NCI-H2107 (cell line): ENCODE measurements at regions not wholly inside any gene's neighbourhood (a gene's known extent, or its start where the extent isn't known, plus 50 kb on each side); places are given as distances from the start of the nearest gene placed in this dataset.
"Not testable (repeated sequence)": the region's sequence is repeated elsewhere in the genome, so short reads cannot be mapped to it uniquely, and the experiment has no call there.

Experiments used
- DNase-seq: peaks from one replicate; lab custom pipeline; 2025; lab: John Stamatoyannopoulos, UW

GRCh38 chr4:124104628-124105027, 607.9 kb downstream of the ANKRD50 start:
- no peak for DNase-seq

- DNase-seq: no peak
Observed at GRCh38 chr4:124105212-124105611, 607.3 kb downstream of the ANKRD50 start.

- no peak for DNase-seq
Observed at GRCh38 chr4:124111411-124111810, 601.1 kb downstream of the ANKRD50 start.

- DNase-seq: peak; percentile 4
Observed at GRCh38 chr4:124111922-124112321, 600.6 kb downstream of the ANKRD50 start.

GRCh38 chr4:124118061-124118460, 594.5 kb downstream of the ANKRD50 start:
- DNase-seq: no peak

- no peak for DNase-seq
Observed at GRCh38 chr4:124121461-124121971, 591.0 kb downstream of the ANKRD50 start.

GRCh38 chr4:124123181-124123580, 589.4 kb downstream of the ANKRD50 start:
- no peak for DNase-seq

GRCh38 chr4:124123721-124124120, 588.8 kb downstream of the ANKRD50 start:
- DNase-seq: no peak

GRCh38 chr4:124131324-124131723, 581.2 kb downstream of the ANKRD50 start:
- not testable (repeated sequence) for DNase-seq

GRCh38 chr4:124132161-124132560, 580.4 kb downstream of the ANKRD50 start:
- DNase-seq: no peak

GRCh38 chr4:124133753-124134152, 578.8 kb downstream of the ANKRD50 start:
- DNase-seq: no peak

GRCh38 chr4:124135409-124135813, 577.1 kb downstream of the ANKRD50 start:
- DNase-seq: no peak

GRCh38 chr4:124139044-124139443, 573.5 kb downstream of the ANKRD50 start:
- no peak for DNase-seq

GRCh38 chr4:124143632-124144031, 568.9 kb downstream of the ANKRD50 start:
- DNase-seq: no peak

- DNase-seq: no peak
Observed at GRCh38 chr4:124144238-124144654, 568.3 kb downstream of the ANKRD50 start.

GRCh38 chr4:124146068-124146467, 566.5 kb downstream of the ANKRD50 start:
- DNase-seq: no peak

- no peak for DNase-seq
Observed at GRCh38 chr4:124151031-124151430, 561.5 kb downstream of the ANKRD50 start.

GRCh38 chr4:124152132-124152531, 560.4 kb downstream of the ANKRD50 start:
- DNase-seq: no peak

- no peak for DNase-seq
Observed at GRCh38 chr4:124155239-124155638, 557.3 kb downstream of the ANKRD50 start.

- no peak for DNase-seq
Observed at GRCh38 chr4:124157396-124158083, 555.0 kb downstream of the ANKRD50 start.

- DNase-seq: no peak
Observed at GRCh38 chr4:124163401-124163800, 549.1 kb downstream of the ANKRD50 start.

- DNase-seq: no peak
Observed at GRCh38 chr4:124167602-124168001, 544.9 kb downstream of the ANKRD50 start.

- not testable (repeated sequence) for DNase-seq
Observed at GRCh38 chr4:124169524-124169923, 543.0 kb downstream of the ANKRD50 start.

- DNase-seq: no peak
Observed at GRCh38 chr4:124173912-124174311, 538.6 kb downstream of the ANKRD50 start.
